ENCODE measurements at regions not wholly inside any gene's neighbourhood (a gene's known extent, or its start where the extent isn't known, plus 50 kb on each side); places are given as distances from the start of the nearest gene placed in this dataset.

DNA sequence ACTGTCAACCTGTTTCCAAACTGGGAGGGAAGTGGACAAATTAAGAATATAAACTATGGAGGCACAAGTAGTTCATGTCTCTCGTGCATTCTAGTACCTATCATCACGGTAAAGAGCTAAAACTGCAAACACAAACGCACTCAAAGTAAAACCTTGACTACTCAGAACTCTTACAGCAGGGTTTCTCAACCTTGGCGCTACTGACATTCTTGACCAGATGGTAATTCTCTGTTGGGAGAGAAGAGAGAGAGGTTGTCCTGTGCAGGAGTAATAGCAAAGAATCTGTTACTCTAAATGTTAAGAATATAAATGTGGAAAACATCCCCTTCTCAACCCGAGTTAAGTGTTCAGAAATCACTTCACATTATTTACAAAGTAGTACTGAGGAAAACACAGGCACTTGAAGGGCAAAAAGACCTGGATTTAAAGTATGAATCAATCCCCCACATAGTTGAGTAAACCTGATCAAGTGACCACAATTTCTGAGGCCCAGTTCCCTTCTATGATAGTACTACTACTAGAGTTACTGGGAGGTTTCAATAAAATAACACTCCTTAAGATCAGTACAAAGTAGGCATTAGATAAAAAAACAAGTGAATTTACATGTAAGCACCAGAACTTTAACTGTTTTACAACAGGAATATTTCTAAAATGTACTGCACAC, 73.1 kb upstream of the ARHGAP32 start:
- no peak for DNase-seq

DNA sequence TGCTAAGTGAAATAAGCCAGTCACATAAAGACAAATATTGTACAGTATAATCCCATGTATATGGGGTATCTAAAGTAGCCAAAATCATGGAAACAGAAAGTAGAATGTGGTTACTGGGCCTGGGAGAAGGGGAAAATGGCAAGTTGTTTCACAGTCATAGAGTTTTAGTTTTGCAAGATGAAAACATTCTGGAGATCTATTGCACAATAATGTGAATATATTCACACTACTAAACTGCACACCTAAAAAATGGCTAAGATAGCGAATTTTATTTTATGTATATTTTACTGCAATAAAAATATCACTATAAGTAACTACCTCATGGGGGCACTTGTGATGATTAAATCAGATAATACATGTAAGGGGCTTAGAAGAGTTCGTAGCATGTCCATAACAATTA, 72.0 kb upstream of the ARHGAP32 start:
- DNase-seq = no peak

DNA sequence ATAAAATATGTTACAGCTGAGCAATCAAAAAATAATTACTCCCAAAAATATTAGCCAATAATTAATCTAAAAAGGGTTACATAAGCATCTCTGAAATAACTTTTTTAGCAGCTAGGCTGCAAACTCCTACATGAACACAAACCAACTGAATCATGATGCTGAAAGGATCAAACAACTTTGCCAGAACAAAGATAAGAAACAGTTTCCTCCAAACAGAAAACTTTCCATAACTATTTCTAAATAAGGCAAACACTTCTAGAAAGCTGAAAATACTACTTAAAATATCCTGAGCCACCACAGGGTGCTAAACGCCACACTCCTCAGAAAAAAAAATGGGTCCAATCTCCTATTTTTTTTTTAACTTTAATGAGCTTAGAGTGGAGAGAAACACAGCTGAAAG, 68.6 kb upstream of the ARHGAP32 start:
- DNase-seq = no peak

DNA sequence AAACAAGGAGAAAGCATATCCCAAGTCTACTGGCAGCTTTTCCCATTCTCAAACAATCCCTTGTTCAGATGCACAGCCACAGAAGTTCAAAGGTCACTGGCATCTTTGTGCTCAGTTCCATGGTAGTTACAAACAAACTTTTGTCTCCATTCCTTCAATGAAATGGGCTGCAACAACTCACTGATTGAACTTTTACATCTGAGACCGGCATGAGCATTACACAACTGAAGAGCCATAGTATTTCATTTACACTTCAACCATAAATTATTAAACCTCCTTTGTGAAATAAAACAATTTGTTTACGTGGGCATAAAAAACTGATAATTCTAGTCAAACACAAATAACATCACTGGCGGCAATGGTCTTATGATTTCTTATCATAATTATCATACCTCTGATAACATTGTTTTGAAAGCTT, 67.8 kb upstream of the ARHGAP32 start:
- DNase-seq = no peak

DNA sequence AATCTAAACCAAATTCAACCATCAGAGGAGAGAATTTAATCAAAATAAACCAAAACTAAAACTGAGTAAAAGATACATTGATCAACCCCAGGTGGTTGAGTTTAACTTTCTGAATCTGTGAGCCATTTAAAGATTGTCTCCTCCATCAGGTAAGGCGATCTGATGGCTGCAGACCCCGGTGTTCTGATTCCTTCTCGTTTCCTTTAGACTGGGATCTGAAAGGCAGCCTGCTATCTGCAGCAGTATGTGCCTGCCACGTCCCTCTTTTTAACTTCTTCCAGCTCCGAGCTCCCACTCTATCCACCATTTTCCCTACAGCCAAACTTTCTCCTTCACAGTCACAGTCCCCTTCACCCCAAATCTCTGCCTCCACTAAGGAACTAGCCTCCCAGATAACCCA, 66.1 kb upstream of the ARHGAP32 start:
- DNase-seq = no peak

DNA sequence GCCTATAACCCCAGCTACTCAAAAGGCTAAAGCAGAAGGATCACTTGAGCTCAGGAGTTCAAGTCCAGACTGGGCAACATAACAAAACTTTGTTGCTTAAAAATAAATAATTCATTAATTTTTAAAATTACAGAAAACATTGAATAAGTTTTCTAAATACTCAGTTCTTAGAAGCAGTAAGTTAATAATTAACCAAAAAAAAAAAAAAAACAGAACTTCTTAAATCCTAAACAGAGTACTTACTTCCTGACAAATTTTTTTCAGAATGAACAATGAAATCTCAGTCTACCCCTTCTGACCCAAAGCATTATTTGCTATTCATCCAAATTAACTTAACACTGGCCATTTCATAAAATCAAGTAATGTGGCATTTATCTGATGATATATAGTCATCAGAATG, 65.4 kb upstream of the ARHGAP32 start:
- DNase-seq = no peak

DNA sequence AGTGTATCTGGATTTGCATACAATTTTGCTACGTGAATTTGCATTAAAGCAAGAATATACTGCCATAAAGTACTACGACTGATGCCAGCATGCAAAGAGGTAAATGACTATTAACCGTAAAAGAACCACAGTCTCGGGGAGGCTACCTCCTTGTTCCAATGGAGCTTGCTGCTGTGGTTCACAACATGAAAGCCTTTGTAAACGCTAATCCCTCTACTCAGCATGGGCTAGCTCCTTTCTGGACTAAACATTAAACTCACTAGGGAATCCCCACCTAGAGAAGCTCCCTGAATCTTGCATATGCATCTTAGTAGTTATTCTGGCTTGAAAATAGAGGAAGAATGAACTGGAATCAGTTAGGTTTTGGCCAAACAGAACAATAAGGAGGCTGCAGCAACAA, 60.5 kb upstream of the ARHGAP32 start:
- no peak for DNase-seq

DNA sequence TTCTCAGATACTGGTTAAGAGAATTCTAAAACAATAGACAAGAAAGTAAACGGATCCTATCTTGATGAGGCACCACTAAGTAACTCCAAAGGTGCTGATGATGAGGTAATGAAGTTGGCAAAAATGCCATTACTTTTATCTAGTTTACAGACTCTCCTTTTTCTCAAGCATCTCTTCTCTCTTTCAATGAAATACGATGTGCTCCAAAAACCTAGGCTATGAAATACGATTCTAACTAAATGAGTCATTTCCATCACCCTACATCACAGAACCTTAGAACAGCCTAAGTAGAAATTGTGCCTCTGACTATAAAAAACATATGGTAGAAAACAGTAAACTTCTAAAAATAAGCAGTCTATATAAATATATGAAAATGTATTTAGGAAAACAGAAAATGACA, 58.9 kb upstream of the ARHGAP32 start:
- peak; percentile 55 for DNase-seq

DNA sequence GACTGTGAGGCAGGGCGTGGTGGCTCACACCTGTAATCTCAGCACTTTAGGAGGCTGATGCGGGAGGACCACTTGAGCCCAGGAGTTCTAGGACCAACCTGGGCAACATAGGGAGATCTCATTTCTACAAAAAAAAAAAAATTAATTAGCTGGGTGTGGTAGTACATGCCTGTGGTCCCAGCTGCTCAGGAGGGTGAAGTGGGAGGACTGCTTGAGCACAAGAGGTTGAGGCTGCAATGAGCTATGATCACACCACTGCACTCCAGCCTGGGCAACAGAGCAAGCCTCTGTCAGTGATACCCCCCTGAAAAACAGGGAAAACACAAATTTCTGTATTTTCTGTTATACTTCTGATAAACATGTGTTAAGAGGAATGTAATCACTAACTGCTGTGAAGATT, 57.8 kb upstream of the ARHGAP32 start:
- peak; percentile 43 for DNase-seq

DNA sequence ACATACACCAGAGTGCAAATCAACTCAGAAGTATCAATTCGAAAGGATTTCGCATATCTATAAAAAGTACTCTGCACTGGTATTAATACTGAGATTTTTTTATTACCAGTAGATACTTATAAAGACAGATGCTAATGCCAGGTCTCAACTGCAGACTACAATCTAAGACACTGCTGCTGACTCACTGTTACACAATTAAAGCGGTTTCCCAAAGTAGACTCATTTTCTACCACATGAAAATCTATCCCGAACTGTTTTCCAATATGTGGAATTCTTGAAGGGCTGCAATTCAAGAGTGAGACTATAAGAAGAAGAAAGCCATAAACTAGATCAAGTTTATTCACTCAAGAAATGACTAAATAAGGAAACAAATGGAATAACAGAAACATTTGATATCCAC, 57.2 kb upstream of the ARHGAP32 start:
- peak; percentile 94 for DNase-seq

DNA sequence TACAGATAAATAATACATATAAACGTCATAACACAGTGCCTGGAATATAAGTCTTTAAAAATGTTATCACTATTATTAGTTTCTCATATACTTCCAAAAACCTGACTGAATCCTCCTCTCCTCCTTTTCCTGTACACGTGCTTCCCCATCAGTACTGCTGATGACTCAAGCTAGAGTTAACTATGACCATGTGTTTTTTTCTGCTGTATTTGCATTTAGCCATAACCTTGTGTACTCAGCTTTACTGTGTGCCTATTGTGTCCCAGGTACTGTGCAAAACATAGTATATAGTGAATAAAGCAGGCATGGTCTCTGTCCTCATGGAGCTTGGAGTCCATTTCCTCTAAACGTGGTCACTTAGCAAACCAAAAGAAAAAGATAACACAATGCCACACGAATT, 56.5 kb upstream of the ARHGAP32 start:
- DNase-seq = peak; percentile 79

DNA sequence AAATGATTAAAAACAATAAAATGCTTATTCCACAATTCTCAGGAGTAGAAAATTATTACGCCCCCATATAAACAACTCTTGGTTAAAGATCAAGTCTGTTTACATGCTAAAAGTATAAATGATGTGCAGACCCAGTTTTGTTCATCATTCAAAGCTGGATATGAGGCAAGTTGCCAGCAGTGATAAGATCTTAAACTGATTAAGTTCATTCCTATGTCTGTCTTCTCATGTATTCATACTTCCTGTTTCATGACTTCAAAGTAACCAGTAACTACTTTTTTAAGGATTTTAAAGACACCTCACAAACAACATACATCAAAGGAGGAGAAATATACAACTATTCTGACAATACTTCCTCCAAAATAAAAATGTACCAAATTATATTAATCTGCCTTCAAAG, 55.0 kb upstream of the ARHGAP32 start:
- DNase-seq = peak; percentile 74

DNA sequence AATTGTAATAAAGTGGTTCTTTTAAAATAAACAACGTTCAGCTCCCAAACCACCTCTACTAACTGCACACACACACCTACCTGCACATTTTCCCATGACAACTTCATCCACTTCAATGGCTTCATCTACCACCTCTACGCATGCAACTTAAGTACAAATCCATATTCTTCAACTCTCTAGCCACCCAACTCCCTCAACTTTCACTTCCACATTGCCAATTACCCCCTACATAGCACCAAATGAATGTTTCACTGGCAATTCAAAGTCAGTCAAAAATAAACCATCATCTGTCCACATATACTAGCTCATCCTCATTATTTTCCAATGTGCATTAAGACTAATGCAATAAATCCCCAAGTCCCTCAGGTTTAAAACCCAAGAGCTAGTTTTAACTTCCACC, 50.7 kb upstream of the ARHGAP32 start:
- no peak for DNase-seq

Data from fibroblast of upper back skin (primary cell).